SU-DHL-6 (cell line): ENCODE measurements at regions not wholly inside any gene's neighbourhood (a gene's known extent, or its start where the extent isn't known, plus 50 kb on each side); places are given as distances from the start of the nearest gene placed in this dataset.
"Not testable (repeated sequence)": the region's sequence is repeated elsewhere in the genome, so short reads cannot be mapped to it uniquely, and the experiment has no call there.

Experiments
- H2AFZ ChIP-seq: fragments of 200-600 bp; sonication (generic); 2 replicates; pipeline ENCODE4 v1.6.1; 2014; ENCODE audit warnings: low read depth, mild to moderate bottlenecking, moderate library complexity, mixed read lengths, antibody characterized with exemption, low read length; ENCODE audit not compliant: severe bottlenecking
- H3F3A ChIP-seq: fragments of 200-600 bp; shearing (Covaris generic); 2 replicates; pipeline ENCODE4 v1.6.0; 2016; ENCODE audit warnings: antibody characterized with exemption, mild to moderate bottlenecking; ENCODE audit not compliant: insufficient read depth
- H3K27ac ChIP-seq: fragments of 200-600 bp; sonication (generic); 2 replicates; pipeline ENCODE4 v1.5.1; 2016; ENCODE audit warnings: low read depth, mild to moderate bottlenecking, low read length, moderate library complexity, mixed read lengths
- H3K27me3 ChIP-seq: fragments of 200-600 bp; sonication (generic), shearing (Covaris generic); 2 replicates; pipeline ENCODE4 v1.6.0; 2014; ENCODE audit warnings: mild to moderate bottlenecking, low read length
- H3K36me3 ChIP-seq: fragments of 200-600 bp; sonication (generic); 2 replicates; pipeline ENCODE4 v1.6.1; 2014; ENCODE audit warnings: mild to moderate bottlenecking, low read length, mixed read lengths
- H3K4me2 ChIP-seq: fragments of 300-600, 200-600 bp; shearing (Covaris generic), sonication (generic); 2 replicates; pipeline ENCODE4 v1.6.0; 2014; ENCODE audit warnings: low read length, low read depth, mild to moderate bottlenecking; ENCODE audit not compliant: poor library complexity, severe bottlenecking
- H3K4me3 ChIP-seq: fragments of 200-600 bp; sonication (generic); 2 replicates; pipeline ENCODE4 v1.5.1; 2014; ENCODE audit warnings: antibody characterized with exemption, low read length, mild to moderate bottlenecking, mixed read lengths; ENCODE audit not compliant: insufficient read depth, poor library complexity, severe bottlenecking
- H3K79me2 ChIP-seq: fragments of 200-600 bp; sonication (generic); 2 replicates; pipeline ENCODE4 v1.6.1; 2014; ENCODE audit warnings: mild to moderate bottlenecking, low read length, moderate library complexity; ENCODE audit not compliant: insufficient read depth
- H3K9ac ChIP-seq: fragments of 200-600 bp; sonication (generic); 2 replicates; pipeline ENCODE4 v1.7.0; 2014; ENCODE audit warnings: mild to moderate bottlenecking, low read length
- H3K9me2 ChIP-seq: fragments of 200-600 bp; sonication (generic); replicated peaks from 2 replicates; pipeline ENCODE4 v1.6.1; 2014; ENCODE audit warnings: low read length; ENCODE audit not compliant: insufficient read depth
- H3K9me3 ChIP-seq: fragments of 200-600 bp; sonication (generic); 2 replicates; pipeline ENCODE4 v1.6.1; 2014; ENCODE audit warnings: low read length, mixed read lengths; ENCODE audit not compliant: insufficient read depth
- H4K20me1 ChIP-seq: fragments of 200-600 bp; sonication (generic); 2 replicates; pipeline ENCODE4 v1.6.1; 2014; ENCODE audit warnings: low read depth, mild to moderate bottlenecking, antibody characterized with exemption, low read length, moderate library complexity, mixed read lengths
- EZH2phosphoT487 ChIP-seq: fragments of 200-600 bp; sonication (generic), shearing (Covaris generic); conservative IDR thresholded peaks from 2 replicates; pipeline ENCODE4 v1.6.1; 2018; ENCODE audit warnings: mild to moderate bottlenecking, antibody characterized with exemption, low read length, moderate library complexity, mixed read lengths
- TF ChIP-seq, protein P1 (sequence below): fragments of 200-600 bp; sonication (generic); IDR thresholded peaks from one replicate; pipeline ENCODE4 v1.5.1; 2017; ENCODE audit warnings: antibody characterized with exemption, mild to moderate bottlenecking, low read length, moderate library complexity; ENCODE audit not compliant: insufficient read depth, poor library complexity, severe bottlenecking

DNA sequence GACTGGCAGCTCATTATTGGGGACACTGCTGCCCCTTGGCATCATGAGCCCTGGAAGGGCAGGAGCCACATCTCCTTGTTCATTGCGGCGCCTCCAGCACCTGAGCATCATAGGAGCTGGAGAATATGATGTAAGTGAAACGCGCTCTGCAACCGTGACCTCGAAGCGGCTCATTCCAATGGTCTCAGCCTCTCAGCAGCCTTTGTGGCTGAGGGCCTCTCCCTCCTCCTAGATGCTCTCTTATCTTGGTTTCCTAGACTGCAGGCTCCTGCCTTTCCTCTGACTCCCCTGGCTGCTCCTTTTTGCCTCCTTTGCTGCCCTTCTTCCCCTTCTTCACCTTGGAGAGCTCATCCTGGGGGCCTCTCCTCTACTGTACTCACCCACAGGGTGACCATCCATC lies 83.6 kb upstream of the CASZ1 start:
- H3K27ac ChIP-seq = no peak overlapping the region
- no peak overlapping the region for H3K4me2 ChIP-seq
- no peaks in the 10 kb centered on the region for H4K20me1 ChIP-seq
- H3K79me2 ChIP-seq = no peaks in the 10 kb centered on the region
- no peaks in the 10 kb centered on the region for H3K9me2 ChIP-seq
- H2AFZ ChIP-seq = no peak overlapping the region
- H3K4me3 ChIP-seq = no peak overlapping the region
- no peaks in the 10 kb centered on the region for H3K9me3 ChIP-seq
- H3K36me3 ChIP-seq = no peaks in the 10 kb centered on the region
- TF ChIP-seq, protein P1, sequence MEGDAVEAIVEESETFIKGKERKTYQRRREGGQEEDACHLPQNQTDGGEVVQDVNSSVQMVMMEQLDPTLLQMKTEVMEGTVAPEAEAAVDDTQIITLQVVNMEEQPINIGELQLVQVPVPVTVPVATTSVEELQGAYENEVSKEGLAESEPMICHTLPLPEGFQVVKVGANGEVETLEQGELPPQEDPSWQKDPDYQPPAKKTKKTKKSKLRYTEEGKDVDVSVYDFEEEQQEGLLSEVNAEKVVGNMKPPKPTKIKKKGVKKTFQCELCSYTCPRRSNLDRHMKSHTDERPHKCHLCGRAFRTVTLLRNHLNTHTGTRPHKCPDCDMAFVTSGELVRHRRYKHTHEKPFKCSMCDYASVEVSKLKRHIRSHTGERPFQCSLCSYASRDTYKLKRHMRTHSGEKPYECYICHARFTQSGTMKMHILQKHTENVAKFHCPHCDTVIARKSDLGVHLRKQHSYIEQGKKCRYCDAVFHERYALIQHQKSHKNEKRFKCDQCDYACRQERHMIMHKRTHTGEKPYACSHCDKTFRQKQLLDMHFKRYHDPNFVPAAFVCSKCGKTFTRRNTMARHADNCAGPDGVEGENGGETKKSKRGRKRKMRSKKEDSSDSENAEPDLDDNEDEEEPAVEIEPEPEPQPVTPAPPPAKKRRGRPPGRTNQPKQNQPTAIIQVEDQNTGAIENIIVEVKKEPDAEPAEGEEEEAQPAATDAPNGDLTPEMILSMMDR = no peak
- no peak for TF ChIP-seq EZH2phosphoT487
- no peaks in the 10 kb centered on the region for H3K27me3 ChIP-seq
- no peaks in the 10 kb centered on the region for H3F3A ChIP-seq
- no peak overlapping the region for H3K9ac ChIP-seq

DNA sequence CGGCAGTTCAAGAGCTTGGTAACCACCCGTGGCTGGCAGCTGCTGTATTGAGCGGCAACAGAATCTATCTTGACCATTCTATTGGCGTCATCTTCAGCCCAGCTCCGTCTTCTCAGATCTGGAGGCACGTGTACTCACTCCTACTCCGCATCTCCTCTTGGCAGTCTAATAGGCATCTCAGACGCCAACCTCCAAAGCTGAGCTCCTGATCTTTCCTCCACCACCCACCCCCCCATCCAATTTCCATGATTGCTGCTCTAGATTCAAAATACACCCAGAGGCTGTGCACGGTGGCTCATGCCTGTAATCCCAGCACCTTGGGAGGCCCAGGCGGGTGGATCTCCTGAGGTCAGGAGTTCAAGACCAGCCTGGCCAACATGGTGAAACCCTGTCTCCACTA lies 84.6 kb upstream of the CASZ1 start:
- no peaks in the 10 kb centered on the region for H3F3A ChIP-seq
- no peaks in the 10 kb centered on the region for H3K36me3 ChIP-seq
- H3K4me2 ChIP-seq = no peak overlapping the region
- H4K20me1 ChIP-seq = no peaks in the 10 kb centered on the region
- no peak for TF ChIP-seq EZH2phosphoT487
- TF ChIP-seq, protein P1 = no peak
- H3K27ac ChIP-seq = no peak overlapping the region
- H3K9ac ChIP-seq = no peak overlapping the region
- H3K9me2 ChIP-seq = no peaks in the 10 kb centered on the region
- no peaks in the 10 kb centered on the region for H3K27me3 ChIP-seq
- H2AFZ ChIP-seq = no peak overlapping the region
- H3K4me3 ChIP-seq = no peak overlapping the region
- H3K79me2 ChIP-seq = no peaks in the 10 kb centered on the region
- no peaks in the 10 kb centered on the region for H3K9me3 ChIP-seq

DNA sequence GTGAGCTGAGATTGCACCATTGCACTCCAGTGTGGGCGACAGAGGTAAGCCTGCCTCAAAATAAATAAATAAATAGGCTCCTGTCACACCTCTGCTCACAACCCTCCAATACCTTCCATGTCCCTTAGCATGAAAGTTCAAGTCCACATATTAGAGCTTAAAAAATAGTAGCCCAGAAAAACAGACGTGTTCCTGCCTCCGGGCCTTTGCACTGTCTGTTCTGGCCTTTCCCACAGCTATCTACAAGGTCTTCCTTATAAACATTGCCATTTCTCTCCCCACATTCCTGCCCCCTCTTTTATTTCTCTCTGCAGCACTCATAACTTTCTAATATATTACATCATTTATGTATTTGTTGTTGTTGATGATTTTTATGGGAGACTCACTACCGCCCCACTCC lies 85.6 kb upstream of the CASZ1 start:
- H4K20me1 ChIP-seq = no peaks in the 10 kb centered on the region
- TF ChIP-seq, protein P1 = no peak
- no peak for TF ChIP-seq EZH2phosphoT487
- H3K4me3 ChIP-seq = no peak overlapping the region
- H3K9ac ChIP-seq = no peak overlapping the region
- no peak overlapping the region for H3K4me2 ChIP-seq
- H3K9me2 ChIP-seq = no peaks in the 10 kb centered on the region
- H3K79me2 ChIP-seq = no peaks in the 10 kb centered on the region
- H3K27ac ChIP-seq = no peak overlapping the region
- H3K9me3 ChIP-seq = no peaks in the 10 kb centered on the region
- no peaks in the 10 kb centered on the region for H3K36me3 ChIP-seq
- H3K27me3 ChIP-seq = no peaks in the 10 kb centered on the region
- H3F3A ChIP-seq = no peaks in the 10 kb centered on the region
- no peak overlapping the region for H2AFZ ChIP-seq

DNA sequence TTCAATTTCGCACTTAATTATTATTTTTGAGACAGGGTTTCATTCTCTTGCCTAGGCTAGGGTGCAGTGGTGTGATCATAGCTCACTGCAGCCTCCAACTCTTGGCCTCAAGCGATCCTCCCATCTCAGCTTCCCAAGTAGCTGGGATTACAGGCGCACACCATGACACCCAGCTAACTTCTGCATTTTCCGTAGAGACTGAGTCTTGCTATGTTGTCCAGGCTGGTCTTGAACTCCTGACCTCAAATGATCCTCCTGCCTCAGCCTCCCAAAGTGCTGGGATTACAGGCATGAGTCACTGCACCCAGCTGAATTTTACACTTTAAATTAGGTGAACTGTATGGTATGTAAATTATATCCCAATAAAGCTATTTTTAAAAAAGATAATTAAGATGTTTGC lies 90.6 kb upstream of the CASZ1 start:
- H3K27ac ChIP-seq, H3K4me2 ChIP-seq, H3K4me3 ChIP-seq, H3K27me3 ChIP-seq, H3F3A ChIP-seq, H3K9me2 ChIP-seq, H4K20me1 ChIP-seq, H3K36me3 ChIP-seq, H3K9ac ChIP-seq, H3K9me3 ChIP-seq, H3K79me2 ChIP-seq, H2AFZ ChIP-seq: not testable (repeated sequence)
